Lung microvascular endothelial cell (primary cell): ENCODE measurements at regions not wholly inside any gene's neighbourhood (a gene's known extent, or its start where the extent isn't known, plus 50 kb on each side); places are given as distances from the start of the nearest gene placed in this dataset.
"Not testable (repeated sequence)": the region's sequence is repeated elsewhere in the genome, so short reads cannot be mapped to it uniquely, and the experiment has no call there.

ENCODE experiments used
- DNase-seq, 2 donors: peaks; one replicate each; pipeline versions ENCODE4 v3.0.0 to v3.0.0-alpha.2; 2010; ENCODE audit warnings: low read depth in 2 of 2

DNA sequence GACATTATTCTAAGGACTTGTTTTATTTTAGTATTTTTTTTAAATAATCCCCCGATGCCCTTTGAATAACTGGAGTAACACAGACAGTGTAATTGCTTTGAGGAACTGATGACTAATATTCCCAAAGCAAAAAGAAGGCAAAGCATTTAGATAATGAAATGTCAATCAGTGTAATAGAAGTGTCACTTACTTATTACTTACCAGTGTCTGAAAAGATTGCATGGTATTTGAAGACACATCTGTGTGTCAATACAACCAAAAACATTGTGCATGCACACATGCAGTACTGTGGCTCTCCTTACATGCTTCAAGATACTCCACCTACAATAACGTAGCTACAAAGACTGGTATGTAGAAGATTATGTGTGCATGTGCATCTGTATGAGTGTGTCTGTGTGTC is 264.0 kb upstream of the ANO5 start:
- DNase-seq: no peak

DNA sequence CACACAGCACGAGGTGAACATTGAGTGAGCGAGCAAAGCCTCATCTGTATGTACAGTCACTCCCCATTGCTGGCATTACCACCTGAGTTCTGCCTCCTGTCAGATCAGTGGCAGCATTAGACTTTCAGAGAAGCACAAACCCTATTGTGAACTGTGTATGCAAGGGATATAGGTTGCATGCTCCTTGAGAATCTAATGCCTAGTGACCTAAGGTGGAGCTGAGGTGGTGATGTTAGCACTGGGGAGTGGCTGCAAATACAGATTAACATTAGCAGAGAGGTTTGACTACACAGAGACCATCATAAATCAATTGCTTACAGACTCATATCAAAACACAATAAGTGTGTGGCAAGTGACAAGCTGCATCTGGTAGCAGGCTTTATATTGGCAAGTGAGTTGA is 262.5 kb upstream of the ANO5 start:
- DNase-seq: no peak

DNA sequence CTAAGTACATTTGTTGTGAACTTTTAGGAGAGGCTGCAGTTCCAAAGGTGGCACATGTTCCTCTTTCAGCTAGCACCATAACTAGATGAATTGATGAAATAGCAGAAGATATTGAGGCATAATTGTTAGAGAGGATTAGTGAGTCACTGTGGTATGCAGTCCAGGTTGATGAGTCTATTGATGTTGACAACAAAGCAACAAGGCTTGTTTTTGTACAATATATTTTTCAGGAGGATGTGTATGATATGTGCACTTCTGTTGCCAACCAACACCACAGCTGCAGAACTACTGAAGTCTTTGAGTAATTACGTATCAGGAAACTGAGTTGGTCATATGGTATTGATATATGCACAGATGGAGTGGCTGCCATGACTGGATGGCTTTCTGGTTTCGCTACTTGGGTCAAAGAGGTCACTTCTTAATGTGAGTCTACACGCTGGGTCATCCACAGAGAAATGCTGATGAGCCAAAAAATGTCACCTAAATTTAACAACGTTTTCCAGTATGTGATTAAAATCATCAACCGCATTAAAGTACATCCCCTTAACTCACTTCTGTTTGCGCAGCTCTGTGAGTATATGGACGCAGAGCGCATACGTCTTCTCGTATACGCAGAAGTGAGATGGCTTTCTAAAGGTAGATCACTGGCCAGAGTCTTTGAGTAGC is 261.3 kb upstream of the ANO5 start:
- DNase-seq: no peak

DNA sequence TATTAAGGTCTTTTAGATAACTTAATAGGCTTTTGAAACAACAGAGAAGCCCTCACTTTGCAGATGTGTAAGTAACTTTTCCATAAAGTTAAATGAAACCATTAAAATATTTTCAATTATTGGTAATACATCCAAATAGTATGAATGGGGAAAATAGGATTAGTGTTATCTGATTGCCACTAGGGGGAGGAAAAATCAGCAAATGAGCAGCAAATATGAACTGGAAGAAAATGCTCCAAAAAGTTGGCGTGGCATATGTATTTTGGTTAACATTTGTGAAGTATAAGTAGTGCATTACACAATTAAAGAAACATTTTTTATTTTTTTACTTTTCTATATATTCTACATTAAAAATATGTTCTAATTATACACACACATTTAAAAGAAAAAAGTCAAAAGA is 259.8 kb upstream of the ANO5 start:
- no peak for DNase-seq

DNA sequence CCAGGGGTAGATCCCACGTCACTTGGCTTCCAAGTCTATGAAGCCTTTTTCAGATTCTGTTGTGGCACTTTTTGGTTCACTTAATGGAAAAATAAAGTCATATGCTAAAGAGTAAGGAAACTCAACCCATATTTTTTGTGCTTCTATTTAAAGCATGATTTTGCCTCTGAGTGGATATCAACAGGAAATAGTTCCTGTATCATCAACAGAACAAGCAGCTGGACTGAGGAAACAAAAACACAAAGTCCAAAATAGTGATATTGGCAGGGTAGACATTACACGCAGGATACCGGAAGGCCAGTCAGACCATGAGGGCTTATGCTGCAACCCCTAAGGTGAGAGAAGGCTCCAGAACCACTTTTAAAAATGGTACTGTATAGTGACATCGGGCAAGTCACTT is 248.3 kb upstream of the ANO5 start:
- DNase-seq: no peak

DNA sequence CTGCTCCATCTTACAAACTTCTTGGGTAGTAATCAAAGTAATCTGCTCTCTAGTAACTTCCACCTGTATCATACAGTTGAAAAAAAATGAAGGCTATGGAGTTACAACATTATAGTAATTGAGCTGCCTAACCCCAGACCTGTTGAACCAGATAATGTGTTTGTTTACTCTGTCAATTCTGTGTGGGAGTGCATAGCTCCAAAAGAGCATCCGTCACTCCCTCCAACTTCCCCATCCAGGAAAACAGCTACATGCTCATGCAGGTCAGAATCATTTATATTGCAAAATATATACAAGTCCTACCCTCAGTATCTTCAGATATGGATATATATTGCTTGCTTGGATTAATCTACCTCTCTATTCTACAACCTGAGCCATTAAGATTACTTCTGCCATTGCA is 244.0 kb upstream of the ANO5 start:
- no peak for DNase-seq

DNA sequence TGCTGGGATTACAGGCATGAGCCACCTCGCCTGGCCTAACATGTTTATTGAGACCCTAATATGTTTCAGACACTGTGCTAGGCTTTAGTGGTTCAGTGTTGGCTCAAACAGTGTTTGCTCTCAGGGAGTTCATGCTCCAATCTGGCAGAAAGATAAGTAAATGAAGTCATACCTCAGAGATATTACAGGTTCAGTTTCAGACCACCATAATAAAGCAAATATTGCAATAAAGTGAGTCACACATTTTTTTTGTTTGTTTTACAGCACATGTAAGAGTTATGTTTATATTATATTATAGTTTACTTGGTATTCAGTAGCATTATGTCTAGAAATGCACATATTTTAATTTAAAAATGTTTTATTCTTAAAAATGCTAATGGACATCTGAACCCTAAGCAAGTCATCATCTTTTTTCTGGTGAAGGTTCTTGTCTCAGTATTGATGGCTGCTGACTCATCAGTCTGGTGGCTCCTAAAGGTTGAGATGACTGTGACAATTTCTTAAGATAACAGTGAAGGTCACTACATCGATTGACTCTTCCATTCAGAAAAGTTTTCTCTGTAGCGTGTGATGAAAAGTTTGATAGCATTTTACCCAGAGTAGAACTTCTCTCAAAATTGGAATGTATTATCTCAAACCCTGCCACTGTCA is 243.0 kb upstream of the ANO5 start:
- DNase-seq: no peak

DNA sequence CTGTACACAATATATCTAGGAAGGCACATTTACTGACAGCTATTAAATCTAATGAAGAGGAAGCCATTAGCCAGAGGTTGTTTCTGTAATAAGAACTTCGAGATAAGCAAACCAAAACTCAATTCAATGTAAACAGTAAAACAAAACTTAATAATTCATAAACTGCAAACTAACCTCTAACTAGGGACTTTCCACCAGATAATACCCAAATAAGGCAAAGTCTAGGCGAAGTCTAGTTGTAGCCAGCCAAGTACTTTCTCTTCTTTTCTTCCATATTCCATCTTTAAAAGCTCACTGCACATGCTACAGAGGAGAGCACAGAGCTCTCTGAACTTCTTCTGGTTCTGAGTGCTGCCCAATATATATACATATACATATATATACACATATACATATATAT is 229.9 kb upstream of the ANO5 start:
- DNase-seq: no peak

DNA sequence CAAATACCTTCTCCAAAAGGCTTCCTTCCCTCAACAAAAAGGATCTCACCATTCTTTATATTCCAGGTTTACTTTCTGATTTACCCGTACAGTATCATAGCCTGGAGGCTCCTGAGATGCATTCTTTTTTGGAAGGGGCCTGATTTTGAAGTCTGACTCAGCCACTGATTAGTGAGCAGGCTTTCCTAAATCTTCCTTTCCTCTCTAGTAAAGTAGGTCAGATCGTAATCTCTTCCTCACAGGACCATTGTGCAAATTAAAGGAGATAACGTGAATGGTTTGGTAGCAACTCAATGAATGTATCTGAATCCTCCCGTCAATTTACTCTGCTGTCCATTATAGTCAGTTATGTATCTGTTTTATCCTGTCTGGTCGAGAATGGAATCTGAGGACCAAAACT is 227.7 kb upstream of the ANO5 start:
- no peak for DNase-seq

DNA sequence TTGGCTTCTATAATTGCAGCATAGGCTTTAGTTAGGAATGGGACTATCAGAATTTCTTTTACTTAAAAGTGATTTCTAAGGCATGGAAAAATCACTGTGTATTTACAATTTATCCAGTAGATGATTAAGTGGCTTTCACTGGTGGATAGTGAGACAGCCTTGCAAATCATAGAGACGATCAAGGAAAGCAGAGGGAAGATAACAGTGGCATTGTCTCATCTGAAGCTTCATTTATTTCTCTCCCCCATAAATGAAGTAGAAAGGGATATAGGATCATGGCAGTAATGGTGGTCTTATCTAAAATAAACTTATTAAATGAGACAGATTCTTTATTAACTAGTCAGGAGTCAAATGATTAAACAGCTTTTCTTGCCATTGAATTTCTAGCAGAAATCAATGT is 224.2 kb upstream of the ANO5 start:
- no peak for DNase-seq

DNA sequence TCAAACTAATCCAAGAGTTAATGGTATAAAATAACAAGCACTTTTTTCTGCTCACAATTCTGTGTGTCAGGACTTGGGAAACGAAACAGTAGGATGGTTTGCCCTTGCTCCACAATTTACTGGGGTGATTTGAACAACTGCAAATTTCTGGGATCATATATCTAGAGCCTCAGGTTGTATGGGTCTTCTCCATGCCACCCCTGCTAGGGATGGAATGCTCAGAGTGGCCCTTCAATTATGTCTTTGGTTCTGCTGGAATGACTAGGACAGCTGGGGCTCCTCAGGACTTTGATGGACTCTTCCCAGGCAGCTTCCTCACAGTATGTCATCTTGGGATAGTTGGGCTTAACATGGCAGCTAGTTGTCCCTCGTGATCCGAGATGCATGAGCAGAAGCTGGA is 223.0 kb upstream of the ANO5 start:
- DNase-seq: no peak

DNA sequence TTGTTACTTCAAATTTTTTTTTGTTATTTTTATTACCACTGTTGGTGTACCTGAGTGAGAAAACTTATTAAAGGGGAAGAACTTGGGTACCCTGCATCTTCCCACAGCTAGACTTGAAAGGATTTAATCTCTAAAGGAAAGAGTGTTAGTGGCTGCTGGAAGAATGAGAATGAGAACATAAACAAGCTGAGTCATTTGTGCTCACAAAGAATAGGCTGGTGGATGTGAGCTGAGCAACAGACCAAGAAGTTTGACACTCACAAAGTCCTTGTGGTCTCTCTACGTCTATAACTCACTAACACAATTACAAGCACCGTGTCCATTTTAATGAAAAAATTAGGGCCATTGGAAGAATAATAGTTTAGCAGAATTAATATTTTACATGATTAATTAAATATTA is 217.6 kb upstream of the ANO5 start:
- DNase-seq: no peak

DNA sequence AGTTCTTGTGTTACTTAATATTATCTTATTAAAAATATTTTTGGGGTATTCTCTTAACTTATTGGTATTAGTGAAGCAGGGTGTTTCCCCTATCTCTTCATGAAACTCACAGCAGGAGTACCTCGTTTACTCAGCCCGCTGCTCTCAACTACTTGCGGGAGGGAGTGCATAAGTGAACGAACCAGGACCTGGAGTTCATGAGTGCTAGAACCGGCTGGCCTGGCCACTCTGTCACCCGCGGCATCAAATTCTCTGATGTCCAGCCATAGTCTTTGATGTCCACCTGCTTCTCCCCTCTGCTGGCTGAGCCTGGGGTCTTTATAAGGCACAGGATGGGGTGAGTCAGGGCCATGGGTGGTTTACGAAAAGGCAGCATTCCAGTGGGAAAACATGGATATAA is 216.7 kb upstream of the ANO5 start:
- no peak for DNase-seq

DNA sequence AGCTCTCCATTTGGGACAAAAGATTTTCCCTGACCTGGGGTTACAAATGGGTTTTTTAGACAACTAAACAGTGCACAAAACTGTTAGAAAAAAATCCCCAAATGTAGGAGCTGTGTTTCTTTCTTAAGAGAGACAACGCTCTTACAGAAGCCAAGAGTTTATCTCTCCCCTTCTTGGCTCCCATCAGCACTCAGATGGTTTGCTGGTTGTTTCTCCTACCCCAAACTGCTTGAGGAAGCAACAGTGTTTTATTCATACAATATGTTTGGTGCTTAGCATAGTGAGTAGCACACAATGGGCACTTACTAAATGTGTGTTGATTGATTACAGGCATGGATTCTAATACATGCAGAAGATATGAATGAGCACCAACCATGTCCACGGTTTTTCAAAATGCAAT is 209.5 kb upstream of the ANO5 start:
- DNase-seq: no peak

DNA sequence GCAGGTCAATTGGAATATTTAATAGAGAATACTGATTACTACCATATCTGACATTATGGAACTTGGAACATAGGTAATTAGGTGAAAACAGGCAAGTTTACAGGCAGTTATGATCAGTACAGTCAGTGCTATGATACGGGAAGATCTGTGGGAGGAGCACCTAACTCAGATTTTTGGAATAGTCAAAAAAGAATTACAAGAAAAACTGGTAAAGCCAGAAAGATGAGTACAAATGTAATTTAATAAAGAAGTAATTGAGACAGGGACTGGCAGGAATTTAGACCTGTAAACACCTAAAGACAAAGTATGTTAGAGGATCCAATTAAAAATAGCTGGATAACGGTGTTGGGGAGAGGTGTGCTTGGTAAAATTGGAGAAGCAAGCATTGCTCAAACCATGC is 206.5 kb upstream of the ANO5 start:
- no peak for DNase-seq

DNA sequence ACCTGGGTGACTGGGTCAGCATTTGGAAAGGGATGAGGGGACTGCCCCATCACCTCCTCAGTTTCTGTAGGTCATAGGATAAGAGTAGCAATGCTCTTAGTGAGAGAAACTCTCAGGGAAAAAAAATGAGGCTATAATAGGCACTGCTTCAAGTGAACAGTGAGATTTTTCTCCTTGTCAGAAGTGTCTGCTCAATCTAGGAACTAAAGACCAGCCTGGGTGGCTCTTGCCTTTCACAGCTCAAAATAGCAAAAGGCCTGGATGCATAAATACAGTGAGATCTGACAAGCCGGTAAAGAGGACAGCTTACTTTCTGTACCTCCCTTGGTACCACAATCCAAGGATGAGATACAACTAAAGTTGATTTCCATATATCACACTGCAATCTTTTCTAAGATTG is 205.6 kb upstream of the ANO5 start:
- DNase-seq: no peak

DNA sequence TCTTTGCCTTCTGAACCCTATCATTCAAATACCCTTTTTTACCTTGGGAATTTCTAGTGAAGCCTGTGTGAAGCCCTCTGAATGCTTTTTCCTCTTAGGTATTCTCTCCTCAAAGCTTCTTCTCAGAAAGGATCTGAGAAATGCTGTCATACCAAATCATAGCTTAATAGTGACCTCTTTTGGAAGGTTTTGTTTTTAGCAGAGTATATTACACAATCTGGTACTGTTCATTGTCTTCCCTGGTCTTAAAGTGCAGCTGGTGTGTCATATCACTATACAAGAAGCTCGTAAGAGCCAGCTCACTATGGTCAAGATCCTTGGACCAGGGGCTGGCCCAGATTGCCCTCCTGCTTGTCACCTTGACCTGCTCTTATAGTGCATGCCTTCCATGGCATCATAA is 204.4 kb upstream of the ANO5 start:
- DNase-seq: no peak

DNA sequence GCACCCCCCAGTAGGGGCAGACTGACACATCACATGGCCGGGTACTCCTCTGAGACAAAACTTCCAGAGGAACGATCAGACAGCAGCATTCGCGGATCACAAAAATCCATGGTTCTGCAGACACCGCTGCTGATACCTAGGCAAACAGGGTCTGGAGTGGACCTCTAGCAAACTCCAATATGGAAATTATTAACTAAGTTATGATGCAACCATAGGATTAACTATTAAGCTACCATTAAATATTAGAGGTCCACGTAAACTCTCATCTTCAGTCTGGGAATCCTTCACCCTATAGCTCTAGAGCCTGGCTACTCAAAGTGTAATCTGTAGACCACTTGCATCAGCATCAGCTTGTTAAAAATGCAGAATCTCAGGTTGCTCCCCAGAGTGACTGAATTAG is 191.1 kb upstream of the ANO5 start:
- DNase-seq: not testable (repeated sequence)

DNA sequence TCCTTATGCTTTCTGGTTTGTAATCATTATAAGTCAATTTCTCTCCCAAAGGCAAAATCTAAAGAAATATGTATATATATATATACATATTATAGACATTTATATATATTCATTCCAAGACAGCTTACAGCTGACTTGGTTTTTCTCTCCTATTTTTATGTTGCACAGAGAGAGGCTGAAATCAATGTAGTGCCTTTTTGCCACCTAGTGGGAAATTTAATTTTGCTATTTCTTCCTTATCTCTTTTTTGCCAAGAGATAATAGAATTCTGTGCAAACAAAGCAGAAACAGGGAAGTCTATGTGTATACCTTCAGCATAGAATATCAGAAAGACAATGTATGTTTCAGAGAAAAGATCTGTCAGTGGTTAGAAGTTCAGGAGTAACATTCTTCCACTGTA is 186.0 kb upstream of the ANO5 start:
- no peak for DNase-seq

DNA sequence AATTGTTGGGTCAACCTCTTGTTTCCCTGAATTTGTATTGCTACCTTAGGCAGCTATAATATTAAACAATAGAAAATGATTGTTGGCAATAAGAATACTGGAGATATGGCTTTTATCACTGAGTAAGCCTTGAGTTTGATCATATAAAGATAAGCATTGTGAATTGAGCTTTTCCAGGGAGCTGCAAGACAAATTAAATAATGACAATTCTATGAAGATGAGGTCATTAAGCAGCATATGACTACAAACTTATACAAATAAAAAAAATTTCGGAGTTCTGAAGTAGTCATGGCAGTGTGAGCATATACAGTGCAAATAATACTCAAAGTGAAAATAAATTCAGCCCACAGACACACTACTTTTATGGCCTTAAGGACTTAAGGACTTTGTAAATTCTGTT is 161.1 kb upstream of the ANO5 start:
- DNase-seq: no peak

DNA sequence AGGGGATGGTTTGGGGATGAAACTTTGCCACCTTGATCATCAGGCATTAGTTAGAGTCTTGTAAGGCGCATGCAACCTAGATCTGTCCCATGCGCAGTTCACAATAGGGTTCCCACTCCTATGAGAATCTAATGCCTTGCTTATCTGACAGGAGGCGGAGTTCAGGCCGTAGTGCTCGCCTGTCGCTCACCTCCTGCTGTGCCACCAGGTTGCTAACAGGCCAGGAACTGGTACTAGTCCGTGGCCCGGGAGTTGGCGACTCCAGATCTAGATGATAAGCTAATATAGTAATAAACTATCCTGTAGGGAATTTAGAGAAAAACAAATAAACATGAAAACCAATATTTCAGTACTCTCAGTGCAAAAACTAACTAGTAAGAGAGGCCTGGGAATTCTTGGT is 155.4 kb upstream of the ANO5 start:
- no peak for DNase-seq

DNA sequence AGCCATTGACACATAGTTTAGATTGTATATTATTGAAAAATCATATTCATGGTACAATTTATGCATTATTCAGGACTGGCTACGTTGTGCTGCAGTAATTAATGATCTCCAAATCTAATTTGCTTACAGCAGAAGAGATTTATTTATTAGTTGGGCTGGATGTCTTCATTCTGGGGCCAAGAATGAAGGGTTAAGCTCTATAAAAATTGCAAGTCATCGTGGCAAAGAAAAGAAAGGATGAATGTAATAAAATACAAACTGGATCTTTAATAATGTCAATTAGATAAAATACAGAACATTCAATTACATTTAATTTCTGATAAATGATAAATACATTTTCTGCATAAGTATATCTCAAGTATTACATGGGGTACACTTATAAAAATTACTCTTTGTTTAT is 151.8 kb upstream of the ANO5 start:
- DNase-seq: no peak

DNA sequence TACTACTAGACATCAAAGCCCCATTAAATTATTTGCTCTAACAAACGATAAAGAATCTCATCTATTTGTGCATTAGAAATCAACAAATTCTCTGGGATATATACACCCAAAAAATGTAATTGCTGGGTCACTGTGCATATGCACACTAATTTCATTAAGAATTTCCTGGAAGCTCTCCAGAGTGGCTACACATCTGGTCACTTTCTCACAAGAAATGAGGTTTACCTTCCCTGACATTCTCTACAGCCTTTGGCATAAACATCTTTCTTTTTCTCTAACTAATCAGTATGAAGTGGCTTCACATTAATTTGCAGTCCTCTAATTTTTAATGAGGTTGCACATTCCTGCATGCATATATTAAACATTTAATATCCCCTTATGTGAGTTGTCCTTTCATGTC is 150.8 kb upstream of the ANO5 start:
- DNase-seq: no peak

DNA sequence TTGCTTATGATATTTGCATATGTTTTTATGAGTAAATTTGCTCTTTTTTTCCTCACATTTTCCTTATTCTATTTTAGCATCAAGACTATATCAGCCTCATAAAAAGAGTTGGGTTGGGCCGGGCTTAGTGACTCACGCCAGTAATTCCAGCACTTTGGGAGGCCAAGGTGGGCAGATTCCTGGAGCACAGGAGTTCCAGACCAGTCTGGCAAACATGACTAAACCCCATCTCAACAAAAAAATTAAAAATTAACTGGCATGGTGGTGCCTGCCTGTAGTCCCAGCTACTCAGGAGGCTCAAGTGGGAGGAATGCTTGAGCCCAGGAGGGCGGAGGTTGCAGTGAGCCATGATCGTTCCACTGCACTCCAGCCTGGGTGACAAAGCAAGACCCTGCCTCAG is 148.8 kb upstream of the ANO5 start:
- no peak for DNase-seq
